Ovary (tissue), 7 donors: ENCODE measurements at regions not wholly inside any gene's neighbourhood (a gene's known extent, or its start where the extent isn't known, plus 50 kb on each side); places are given as distances from the start of the nearest gene placed in this dataset.

Experiments used
- DNase-seq, 5 donors: peaks; one replicate each; pipeline ENCODE4 v3.0.0-alpha.2; 2019 to 2020
- H3K27ac ChIP-seq, 2 donors: fragments of 200-600 bp; one replicate each; pipeline versions ENCODE4 v1.5.1 to v1.8.0; 2019 to 2022
- H3K27me3 ChIP-seq: fragments of 200-600 bp; one replicate; pipeline ENCODE4 v1.8.0; 2022
- H3K36me3 ChIP-seq: fragments of 200-600 bp; sonication (generic); one replicate; pipeline ENCODE4 v1.5.1; 2019
- H3K4me1 ChIP-seq: one replicate; pipeline ENCODE4 v1.8.1; 2013; ENCODE audit warnings: mild to moderate bottlenecking, moderate library complexity; ENCODE audit not compliant: insufficient read depth
- H3K4me3 ChIP-seq: fragments of 200-600 bp; sonication (generic); one replicate; pipeline ENCODE4 v1.5.1; 2017
- H3K9me3 ChIP-seq, 2 donors: fragments of 200-600 bp in 1 of 2; sonication (generic) in 1 of 2; one replicate each; pipeline versions ENCODE4 v1.5.1 to v1.8.1; 2013 to 2019; ENCODE audit warnings: mild to moderate bottlenecking in 1 of 2, moderate library complexity in 1 of 2
- CTCF ChIP-seq, 3 donors: fragments of 450-650 bp in 2 of 3; fragments of 200-600 bp in 1 of 3; IDR thresholded peaks; one replicate each; pipeline versions ENCODE4 v1.5.1 to v1.8.0; 2016 to 2022; ENCODE audit warnings: antibody characterized with exemption in 3 of 3, mild to moderate bottlenecking in 1 of 3
- EP300 ChIP-seq: sonication (generic); formaldehyde crosslinking; IDR thresholded peaks from one replicate; pipeline ENCODE4 v1.6.1; 2017; ENCODE audit warnings: antibody characterized with exemption
- POLR2A ChIP-seq: fragments of 450-650 bp; IDR thresholded peaks from one replicate; pipeline ENCODE4 v1.6.1; 2017; ENCODE audit warnings: antibody characterized with exemption, mild to moderate bottlenecking, moderate library complexity
- whole genome bisulfite sequencing, 3 donors: extraction: QIAGEN DNeasy Blood & Tissue Kit in 1 of 3; methylation state at CpG; one replicate each; pipeline versions ENCODE4 v1.1.5 to v1.1.7; 2013 to 2017; 5-methylcytosine and 5-hydroxymethylcytosine counted together
- intact Hi-C, 4 donors: fragments of 100-400 bp; cut with DNase I; formaldehyde crosslinking; loops; one replicate each; pipeline versions ENCODE4 v1.11.0 to v1.15.1; 2022 to 2023
- donor health status: DM: no; HTN: no; CAD: no; lungs with moderate emphysema.
- donor health status: DM: no; HTN: no; CAD: no.
- donor health status: Bipolar disorder and iron deficiency.
- donor health status: DM: no; HTN: no; CAD: no.
- donor health status: DM: yes; HTN: yes; CAD: no.

DNA sequence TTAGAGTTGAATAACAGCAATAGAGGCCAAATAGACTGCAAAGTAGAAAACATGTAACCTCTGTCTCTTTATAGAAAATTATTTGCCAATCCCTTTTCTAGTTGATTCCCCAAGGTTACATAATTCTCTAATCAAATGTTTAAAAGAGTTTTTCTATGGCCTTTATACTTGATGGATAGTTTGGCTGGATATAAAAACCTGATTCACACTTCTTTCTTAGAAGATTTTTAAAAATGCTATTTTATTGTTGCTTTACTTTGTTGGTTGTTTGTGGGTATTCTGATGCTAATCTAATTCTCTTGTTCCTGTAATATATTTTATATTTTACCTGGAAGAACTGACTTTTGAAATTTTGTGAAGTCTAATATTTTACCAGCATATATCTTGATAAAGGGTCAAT, 331.1 kb upstream of the MTPN start:
- intact Hi-C loops, result no loop called here
- no peak overlapping the region for H3K27ac ChIP-seq
- no peaks in the 10 kb centered on the region for H3K4me1 ChIP-seq
- H3K4me3 ChIP-seq, result no peak overlapping the region
- no peaks in the 10 kb centered on the region for H3K9me3 ChIP-seq
- H3K27me3 ChIP-seq, result no peaks in the 10 kb centered on the region
- no peaks in the 10 kb centered on the region for H3K36me3 ChIP-seq
- no peak for TF ChIP-seq EP300
- no peak for TF ChIP-seq CTCF (IDR thresholded peaks at IDR 0.05)
- no peak for TF ChIP-seq POLR2A
- DNase-seq, result no peak

DNA sequence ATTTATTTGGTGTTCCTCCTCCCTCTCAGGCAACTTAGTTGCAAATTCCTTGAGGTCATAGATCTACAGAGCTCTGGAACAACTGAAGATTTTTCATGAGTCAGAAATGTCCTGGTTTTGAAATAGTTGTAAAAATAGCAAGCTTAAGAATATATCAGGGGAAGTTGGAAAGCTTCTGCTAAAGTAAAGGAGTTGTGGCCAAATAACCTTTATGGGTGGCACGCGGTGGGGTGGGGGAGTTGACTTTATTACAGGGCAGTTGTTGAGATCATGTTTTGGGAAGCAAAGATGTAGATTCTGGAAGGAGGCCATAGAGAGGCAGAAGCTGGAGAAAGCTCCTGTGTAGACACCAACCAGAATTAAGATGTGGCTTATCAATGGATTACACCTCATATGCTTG, 326.0 kb upstream of the MTPN start:
- WGBS, 3 donors, result 31 to 54% (median 51%) methylated on average over 2 of the region's 2 CpGs
- H3K9me3 ChIP-seq, result no peaks in the 10 kb centered on the region
- no peaks in the 10 kb centered on the region for H3K27me3 ChIP-seq

DNA sequence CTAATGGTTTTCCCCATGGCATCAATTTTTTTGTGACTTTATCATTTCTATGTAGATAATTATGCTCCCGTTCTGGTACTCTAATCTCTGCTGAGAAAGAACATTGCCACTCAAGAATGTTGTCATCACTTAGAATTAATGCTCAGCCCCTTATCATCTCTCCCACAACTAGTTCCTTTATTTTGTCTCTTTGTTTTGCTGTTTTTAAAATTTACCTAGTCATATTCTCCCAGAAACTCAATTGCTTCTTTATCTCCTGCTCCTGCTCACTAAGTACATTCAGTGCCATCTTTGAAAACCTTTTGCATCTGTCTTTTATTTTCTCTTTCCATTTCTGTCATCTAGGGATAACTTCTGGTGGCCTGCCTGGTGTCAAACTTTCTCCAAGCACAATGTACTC, 324.9 kb upstream of the MTPN start:
- H3K9me3 ChIP-seq, result no peaks in the 10 kb centered on the region
- H3K36me3 ChIP-seq, result no peaks in the 10 kb centered on the region
- WGBS, 3 donors, result 27 to 50% (median 50%) methylated on average over 1 of the region's 1 CpG
- no peak for DNase-seq
- H3K4me1 ChIP-seq, result no peaks in the 10 kb centered on the region
- no peak overlapping the region for H3K4me3 ChIP-seq
- intact Hi-C loops, result no loop called here
- H3K27ac ChIP-seq, result no peak overlapping the region
- no peaks in the 10 kb centered on the region for H3K27me3 ChIP-seq
- TF ChIP-seq EP300 (no peak), CTCF (IDR thresholded peaks at IDR 0.05) (no peak), POLR2A (no peak)

More for the DNA sequence above, 326.0 kb upstream of the MTPN start:
- Histone ChIP-seq H3K27ac (no peak overlapping the region), H3K4me1 (no peaks in the 10 kb centered on the region), H3K4me3 (no peak overlapping the region), H3K36me3 (no peaks in the 10 kb centered on the region)
- no peak for DNase-seq
- intact Hi-C loops, result no loop called here
- TF ChIP-seq POLR2A (no peak), CTCF (IDR thresholded peaks at IDR 0.05) (no peak), EP300 (no peak)

- no peaks in the 10 kb centered on the region for H3K36me3 ChIP-seq
- no peak overlapping the region for H3K27ac ChIP-seq
- H3K4me3 ChIP-seq, result no peak overlapping the region
- H3K9me3 ChIP-seq, result no peaks in the 10 kb centered on the region
- WGBS, 3 donors, result 91 to 100% (median 94%) methylated on average over 1 of the region's 1 CpG
- TF ChIP-seq CTCF (IDR thresholded peaks at IDR 0.05) (no peak), EP300 (no peak), POLR2A (no peak)
- DNase-seq, result no peak
- intact Hi-C loops, result no loop called here
- no peaks in the 10 kb centered on the region for H3K27me3 ChIP-seq
- H3K4me1 ChIP-seq, result no peaks in the 10 kb centered on the region
Observed at GRCh38 chr7:136294977-136295376, 317.8 kb upstream of the MTPN start.

DNA sequence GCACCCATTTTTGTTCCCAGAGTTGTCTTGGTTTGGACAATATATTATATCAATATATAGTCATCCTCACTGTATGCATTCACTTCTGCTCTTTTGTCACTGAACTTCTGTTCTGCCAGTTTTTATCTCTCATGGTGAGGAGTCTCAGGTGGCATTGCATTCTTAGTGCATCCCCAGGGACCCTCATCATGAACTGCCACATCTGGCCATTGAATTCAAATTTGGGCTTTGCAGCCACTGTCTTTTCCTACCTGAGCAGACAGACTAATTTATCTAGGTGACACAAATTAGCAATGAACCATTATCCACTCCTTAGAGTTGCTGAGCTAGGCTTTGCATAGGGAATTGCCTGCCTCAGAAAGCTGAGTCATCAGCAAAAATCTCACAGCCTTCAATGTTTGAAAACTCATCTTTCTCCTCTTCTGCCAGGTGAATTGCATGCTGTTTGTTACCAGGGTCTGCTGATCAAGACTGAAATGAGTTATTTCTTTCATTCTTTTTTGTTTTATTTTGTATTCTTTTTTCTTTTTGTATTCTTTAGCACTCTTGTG, 316.8 kb upstream of the MTPN start:
- Histone ChIP-seq H3K27ac (no peak overlapping the region), H3K27me3 (no peaks in the 10 kb centered on the region), H3K9me3 (no peaks in the 10 kb centered on the region), H3K4me3 (no peak overlapping the region), H3K36me3 (no peaks in the 10 kb centered on the region), H3K4me1 (no peaks in the 10 kb centered on the region)
- no peak for TF ChIP-seq CTCF (IDR thresholded peaks at IDR 0.05)
- TF ChIP-seq POLR2A, result no peak
- no peak for TF ChIP-seq EP300
- no peak for DNase-seq
- intact Hi-C loops, result no loop called here
